ENCODE measurements at regions not wholly inside any gene's neighbourhood (a gene's known extent, or its start where the extent isn't known, plus 50 kb on each side); places are given as distances from the start of the nearest gene placed in this dataset.
"Not testable (repeated sequence)": the region's sequence is repeated elsewhere in the genome, so short reads cannot be mapped to it uniquely, and the experiment has no call there.

- no peak overlapping the region for H3K4me3 ChIP-seq (ENCODE audit: low read depth, low read length)
- no peak for DNase-seq (ENCODE audit: low read depth)
- TF ChIP-seq CTCF (IDR thresholded peaks at IDR 0.05; ENCODE audit: insufficient read depth, low read depth, low read length) = no peak
Observed at GRCh38 chrX:130566028-130566683, 164.4 kb downstream of the RBMX2 start.

GRCh38 chrX:130573030-130573429 lies 171.2 kb downstream of the RBMX2 start:
- not testable (repeated sequence) for H3K4me3 ChIP-seq (ENCODE audit: low read depth, low read length); DNase-seq (ENCODE audit: low read depth)
